Adrenal gland (tissue), 5 donors: ENCODE measurements at regions not wholly inside any gene's neighbourhood (a gene's known extent, or its start where the extent isn't known, plus 50 kb on each side); places are given as distances from the start of the nearest gene placed in this dataset.

Source experiments
- POLR2A ChIP-seq, 2 donors: fragments of 450-650 bp; IDR thresholded peaks; one replicate each; pipeline ENCODE4 v1.6.1; 2017; ENCODE audit warnings: antibody characterized with exemption in 2 of 2, mild to moderate bottlenecking in 2 of 2, moderate library complexity in 1 of 2
- TF ChIP-seq, protein P1 (sequence below), 6 experiments: fragments of 450-650 bp in 4 of 6; fragments of 200-600 bp in 2 of 6; sonication (generic) in 1 of 6; IDR thresholded peaks; 1 replicate in 5 of 6; 2 replicates in 1 of 6; pipeline versions ENCODE4 v1.5.1 to v1.8.0; 2016 to 2021; ENCODE audit warnings: antibody characterized with exemption in 6 of 6, mild to moderate bottlenecking in 2 of 6, moderate library complexity in 1 of 6
- donor health status: DM: no; HTN: no; CAD: no.

- TF ChIP-seq POLR2A (IDR thresholded peaks at IDR 0.05) = no peak
- TF ChIP-seq, protein P1, sequence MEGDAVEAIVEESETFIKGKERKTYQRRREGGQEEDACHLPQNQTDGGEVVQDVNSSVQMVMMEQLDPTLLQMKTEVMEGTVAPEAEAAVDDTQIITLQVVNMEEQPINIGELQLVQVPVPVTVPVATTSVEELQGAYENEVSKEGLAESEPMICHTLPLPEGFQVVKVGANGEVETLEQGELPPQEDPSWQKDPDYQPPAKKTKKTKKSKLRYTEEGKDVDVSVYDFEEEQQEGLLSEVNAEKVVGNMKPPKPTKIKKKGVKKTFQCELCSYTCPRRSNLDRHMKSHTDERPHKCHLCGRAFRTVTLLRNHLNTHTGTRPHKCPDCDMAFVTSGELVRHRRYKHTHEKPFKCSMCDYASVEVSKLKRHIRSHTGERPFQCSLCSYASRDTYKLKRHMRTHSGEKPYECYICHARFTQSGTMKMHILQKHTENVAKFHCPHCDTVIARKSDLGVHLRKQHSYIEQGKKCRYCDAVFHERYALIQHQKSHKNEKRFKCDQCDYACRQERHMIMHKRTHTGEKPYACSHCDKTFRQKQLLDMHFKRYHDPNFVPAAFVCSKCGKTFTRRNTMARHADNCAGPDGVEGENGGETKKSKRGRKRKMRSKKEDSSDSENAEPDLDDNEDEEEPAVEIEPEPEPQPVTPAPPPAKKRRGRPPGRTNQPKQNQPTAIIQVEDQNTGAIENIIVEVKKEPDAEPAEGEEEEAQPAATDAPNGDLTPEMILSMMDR (IDR thresholded peaks at IDR 0.05) = no peak
These were observed 1048.1 kb downstream of the SI start for GRCh38 chr3:164030194-164030593.
